Keratinocyte (primary cell): ENCODE measurements at regions not wholly inside any gene's neighbourhood (a gene's known extent, or its start where the extent isn't known, plus 50 kb on each side); places are given as distances from the start of the nearest gene placed in this dataset.

ENCODE experiments used
- DNase-seq: peaks from one replicate; pipeline ENCODE4 v3.0.0-alpha.2; 2011; ENCODE audit warnings: low read depth, missing footprints, low spot score
- FAIRE-seq: peaks from 2 replicates; lab custom pipeline; 2011; peaks lifted over from hg19 to GRCh38; lab: Jason Lieb, UNC
- H2AFZ ChIP-seq: 2 replicates; pipeline ENCODE4 v1.6.0; 2012; ENCODE audit warnings: low read length, control low read depth, inconsistent platforms; ENCODE audit not compliant: control insufficient read depth
- H3K27ac ChIP-seq: 2 replicates; pipeline ENCODE4 v1.5.1; 2011; ENCODE audit warnings: low read length; ENCODE audit not compliant: control insufficient read depth, insufficient read depth
- H3K27me3 ChIP-seq: 3 replicates; pipeline ENCODE4 v1.6.0; 2011; ENCODE audit warnings: low read length; ENCODE audit not compliant: control insufficient read depth, insufficient read depth; ENCODE audit errors: extremely low read depth
- H3K36me3 ChIP-seq, 2 experiments: 2 replicates in 1 of 2; 3 replicates in 1 of 2; pipeline ENCODE4 v1.5.1; 2011; ENCODE audit warnings: low read length in 2 of 2, mild to moderate bottlenecking in 1 of 2; ENCODE audit not compliant: control insufficient read depth in 2 of 2, insufficient read depth in 2 of 2; ENCODE audit errors: extremely low read depth in 1 of 2
- H3K4me1 ChIP-seq: 3 replicates; pipeline ENCODE4 v1.5.1; 2011; ENCODE audit warnings: low read length; ENCODE audit not compliant: control insufficient read depth, insufficient read depth; ENCODE audit errors: extremely low read depth
- H3K4me2 ChIP-seq: 3 replicates; pipeline ENCODE4 v1.6.0; 2011; ENCODE audit warnings: low read depth, low read length; ENCODE audit not compliant: control insufficient read depth, insufficient read depth; ENCODE audit errors: extremely low read depth
- H3K4me3 ChIP-seq, 3 experiments: fragments of 200-600 bp in 1 of 3; sonication (generic) in 1 of 3; 2 replicates in 2 of 3; 3 replicates in 1 of 3; pipeline ENCODE4 v1.5.1; 2011 to 2016; ENCODE audit warnings: low read length in 3 of 3, mild to moderate bottlenecking in 3 of 3, control low read depth in 2 of 3, inconsistent platforms in 1 of 3, low read depth in 1 of 3, mixed read lengths in 1 of 3, mixed run types in 1 of 3, moderate library complexity in 1 of 3; ENCODE audit not compliant: control insufficient read depth in 2 of 3, insufficient read depth in 2 of 3; ENCODE audit errors: extremely low read depth in 1 of 3
- H3K79me2 ChIP-seq: 2 replicates; pipeline ENCODE4 v1.6.0; 2012; ENCODE audit warnings: low read length; ENCODE audit not compliant: control insufficient read depth, insufficient read depth
- H3K9ac ChIP-seq: 3 replicates; pipeline ENCODE4 v1.6.0; 2011; ENCODE audit warnings: low read length; ENCODE audit not compliant: control insufficient read depth, insufficient read depth; ENCODE audit errors: extremely low read depth
- H3K9me1 ChIP-seq: 3 replicates; pipeline ENCODE4 v1.6.0; 2011; ENCODE audit warnings: low read length; ENCODE audit not compliant: control insufficient read depth, insufficient read depth; ENCODE audit errors: extremely low read depth
- H3K9me3 ChIP-seq: 2 replicates; pipeline ENCODE4 v1.5.1; 2012; ENCODE audit warnings: low read depth, low read length; ENCODE audit not compliant: control insufficient read depth
- H4K20me1 ChIP-seq: 3 replicates; pipeline ENCODE4 v1.6.0; 2011; ENCODE audit warnings: low read length; ENCODE audit not compliant: control insufficient read depth, insufficient read depth; ENCODE audit errors: extremely low read depth
- EZH2 ChIP-seq: IDR thresholded peaks from one replicate; pipeline ENCODE4 v1.6.1; 2012; ENCODE audit warnings: inconsistent platforms, mild to moderate bottlenecking, low read length, moderate library complexity
- dilution Hi-C: fragments of 300-500 bp; cut with MboI; formaldehyde crosslinking; loops from one replicate; pipeline ENCODE4 v1.7.0; 2020; ENCODE audit warnings: low sequenced_read_pairs; ENCODE audit not compliant: extremely low pct_ligation_motif_present
- TF ChIP-seq, protein P1 (sequence below), 3 experiments: IDR thresholded peaks in 1 of 3; conservative IDR thresholded peaks in 1 of 3; optimal IDR thresholded peaks in 1 of 3; 2 replicates in 2 of 3; 3 replicates in 1 of 3; pipeline versions ENCODE3 to v1.5.1; 2011; ENCODE audit warnings: low read length in 3 of 3, mild to moderate bottlenecking in 3 of 3, moderate library complexity in 2 of 3, control low read depth in 1 of 3, inconsistent platforms in 1 of 3; ENCODE audit not compliant: insufficient read depth in 2 of 3; ENCODE audit errors: extremely low read depth in 1 of 3

DNA sequence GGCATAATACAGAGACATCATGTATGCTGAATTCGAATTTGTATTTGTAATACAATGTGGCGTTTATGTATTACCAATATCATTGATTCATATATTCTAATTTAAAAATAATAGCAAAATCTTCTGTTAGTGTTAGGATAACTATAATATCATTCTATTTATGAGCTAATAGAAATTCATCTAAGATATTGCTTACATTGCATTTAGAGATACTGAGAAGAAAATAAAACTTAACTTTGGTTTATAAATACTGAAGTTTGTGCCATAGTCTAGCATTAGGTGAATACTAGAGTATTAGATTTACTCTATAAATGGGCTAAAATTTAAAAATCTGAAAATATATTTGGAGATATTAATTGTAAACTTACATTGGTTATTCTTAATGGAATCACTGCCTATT lies 1590.6 kb downstream of the PCDH18 start:
- Histone ChIP-seq H3K9me1 (no peaks in the 10 kb centered on the region), H3K9ac (no peak overlapping the region), H3K36me3 (no peaks in the 10 kb centered on the region), H3K9me3 (no peaks in the 10 kb centered on the region), H3K4me3 (no peak overlapping the region), H4K20me1 (no peaks in the 10 kb centered on the region), H3K4me1 (no peaks in the 10 kb centered on the region), H3K27me3 (no peaks in the 10 kb centered on the region), H3K79me2 (no peaks in the 10 kb centered on the region), H3K27ac (no peak overlapping the region), H3K4me2 (no peak overlapping the region), H2AFZ (no peak overlapping the region)
- dilution Hi-C loops, result no loop called here
- no peak for DNase-seq
- no peak for TF ChIP-seq EZH2
- TF ChIP-seq, protein P1, sequence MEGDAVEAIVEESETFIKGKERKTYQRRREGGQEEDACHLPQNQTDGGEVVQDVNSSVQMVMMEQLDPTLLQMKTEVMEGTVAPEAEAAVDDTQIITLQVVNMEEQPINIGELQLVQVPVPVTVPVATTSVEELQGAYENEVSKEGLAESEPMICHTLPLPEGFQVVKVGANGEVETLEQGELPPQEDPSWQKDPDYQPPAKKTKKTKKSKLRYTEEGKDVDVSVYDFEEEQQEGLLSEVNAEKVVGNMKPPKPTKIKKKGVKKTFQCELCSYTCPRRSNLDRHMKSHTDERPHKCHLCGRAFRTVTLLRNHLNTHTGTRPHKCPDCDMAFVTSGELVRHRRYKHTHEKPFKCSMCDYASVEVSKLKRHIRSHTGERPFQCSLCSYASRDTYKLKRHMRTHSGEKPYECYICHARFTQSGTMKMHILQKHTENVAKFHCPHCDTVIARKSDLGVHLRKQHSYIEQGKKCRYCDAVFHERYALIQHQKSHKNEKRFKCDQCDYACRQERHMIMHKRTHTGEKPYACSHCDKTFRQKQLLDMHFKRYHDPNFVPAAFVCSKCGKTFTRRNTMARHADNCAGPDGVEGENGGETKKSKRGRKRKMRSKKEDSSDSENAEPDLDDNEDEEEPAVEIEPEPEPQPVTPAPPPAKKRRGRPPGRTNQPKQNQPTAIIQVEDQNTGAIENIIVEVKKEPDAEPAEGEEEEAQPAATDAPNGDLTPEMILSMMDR (optimal IDR thresholded peaks at IDR 0.05 in 1 of 3, IDR thresholded peaks at IDR 0.05 in 1 of 3, conservative IDR thresholded peaks at IDR 0.05 in 1 of 3; ENCODE audit: extremely low read depth in 1 of 3, insufficient read depth in 2 of 3, low read length in 3 of 3), result no peak
- FAIRE-seq, result no peak

DNA sequence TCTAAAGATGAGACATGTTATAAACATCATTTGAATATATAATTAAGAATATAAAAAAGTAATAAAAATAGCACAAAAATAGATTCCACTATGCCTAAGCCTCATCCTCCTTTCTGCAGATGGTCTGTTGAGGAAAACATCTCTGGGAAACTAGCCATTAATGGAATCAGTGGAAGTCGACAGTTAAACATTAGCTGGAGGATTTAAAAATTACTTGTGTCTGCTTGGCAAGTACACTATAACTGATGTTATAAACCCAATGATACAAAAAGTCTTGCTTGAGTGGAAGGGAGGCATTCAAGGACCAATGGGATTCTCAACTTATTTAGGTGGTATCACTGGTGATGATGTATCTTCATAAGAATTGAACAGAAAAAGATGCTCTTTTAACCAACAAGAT lies 1598.3 kb downstream of the PCDH18 start:
- Histone ChIP-seq H3K4me2 (no peak overlapping the region), H4K20me1 (no peaks in the 10 kb centered on the region), H3K27me3 (no peaks in the 10 kb centered on the region), H3K4me3 (no peak overlapping the region), H3K9ac (no peak overlapping the region), H3K9me1 (no peaks in the 10 kb centered on the region), H2AFZ (no peak overlapping the region), H3K36me3 (no peaks in the 10 kb centered on the region), H3K9me3 (no peaks in the 10 kb centered on the region), H3K79me2 (no peaks in the 10 kb centered on the region), H3K4me1 (no peaks in the 10 kb centered on the region), H3K27ac (no peak overlapping the region)
- dilution Hi-C loops, result no loop called here
- DNase-seq (no peak), FAIRE-seq (no peak)
- TF ChIP-seq EZH2, result no peak
- TF ChIP-seq, protein P1 (optimal IDR thresholded peaks at IDR 0.05 in 1 of 3, IDR thresholded peaks at IDR 0.05 in 1 of 3, conservative IDR thresholded peaks at IDR 0.05 in 1 of 3; ENCODE audit: extremely low read depth in 1 of 3, insufficient read depth in 2 of 3, low read length in 3 of 3), result no peak
